NCI-H187 treated with DMSO at 0.1 percent for 48 hours (cell line): ENCODE measurements at regions not wholly inside any gene's neighbourhood (a gene's known extent, or its start where the extent isn't known, plus 50 kb on each side); places are given as distances from the start of the nearest gene placed in this dataset.
"Not testable (repeated sequence)": the region's sequence is repeated elsewhere in the genome, so short reads cannot be mapped to it uniquely, and the experiment has no call there.

Experiments used
- DNase-seq: peaks from one replicate; lab custom pipeline; 2025; lab: John Stamatoyannopoulos, UW

GRCh38 chr7:45407730-45408408 lies 166.3 kb upstream of the ADCY1 start:
- no peak for DNase-seq

GRCh38 chr7:45408409-45408737 lies 165.8 kb upstream of the ADCY1 start:
- DNase-seq: no peak

GRCh38 chr7:45410893-45411292 lies 163.3 kb upstream of the ADCY1 start:
- no peak for DNase-seq

- no peak for DNase-seq
Observed at GRCh38 chr7:45413419-45413818, 160.7 kb upstream of the ADCY1 start.

GRCh38 chr7:45414226-45414625 lies 159.9 kb upstream of the ADCY1 start:
- no peak for DNase-seq

- no peak for DNase-seq
Observed at GRCh38 chr7:45415265-45415664, 158.9 kb upstream of the ADCY1 start.

GRCh38 chr7:45416846-45417245 lies 157.3 kb upstream of the ADCY1 start:
- DNase-seq: no peak

- no peak for DNase-seq
Observed at GRCh38 chr7:45417268-45417667, 156.9 kb upstream of the ADCY1 start.

- DNase-seq: no peak
Observed at GRCh38 chr7:45417735-45418134, 156.4 kb upstream of the ADCY1 start.

GRCh38 chr7:45420843-45421495 lies 153.2 kb upstream of the ADCY1 start:
- DNase-seq: no peak

- no peak for DNase-seq
Observed at GRCh38 chr7:45421806-45422205, 152.4 kb upstream of the ADCY1 start.

GRCh38 chr7:45430397-45430796 lies 143.8 kb upstream of the ADCY1 start:
- no peak for DNase-seq

GRCh38 chr7:45434167-45434784 lies 139.9 kb upstream of the ADCY1 start:
- DNase-seq: no peak

- no peak for DNase-seq
Observed at GRCh38 chr7:45435131-45435530, 139.0 kb upstream of the ADCY1 start.

- DNase-seq: no peak
Observed at GRCh38 chr7:45435846-45436245, 138.3 kb upstream of the ADCY1 start.

- DNase-seq: not testable (repeated sequence)
Observed at GRCh38 chr7:45440776-45441175, 133.4 kb upstream of the ADCY1 start.

- DNase-seq: no peak
Observed at GRCh38 chr7:45443263-45443662, 130.9 kb upstream of the ADCY1 start.

- DNase-seq: no peak
Observed at GRCh38 chr7:45446195-45446944, 127.8 kb upstream of the ADCY1 start.

- DNase-seq: no peak
Observed at GRCh38 chr7:45447296-45447695, 126.9 kb upstream of the ADCY1 start.

- no peak for DNase-seq
Observed at GRCh38 chr7:45450571-45451204, 123.5 kb upstream of the ADCY1 start.

- no peak for DNase-seq
Observed at GRCh38 chr7:45451342-45452035, 122.7 kb upstream of the ADCY1 start.

- DNase-seq: no peak
Observed at GRCh38 chr7:45454771-45455170, 119.4 kb upstream of the ADCY1 start.
